ENCODE measurements at regions not wholly inside any gene's neighbourhood (a gene's known extent, or its start where the extent isn't known, plus 50 kb on each side); places are given as distances from the start of the nearest gene placed in this dataset.

- TF ChIP-seq CTCF (IDR thresholded peaks at IDR 0.05): no peak
- intact Hi-C loops (cut with DNase I): no loop called here
- H3K4me1 ChIP-seq: no peaks in the 10 kb centered on the region
Measured at GRCh38 chr7:113684165-113684564, 234.6 kb downstream of the PPP1R3A start.

GRCh38 chr7:113677811-113678210 lies 241.0 kb downstream of the PPP1R3A start:
- intact Hi-C loops (cut with DNase I): no loop called here
- Histone ChIP-seq H3K36me3 (no peaks in the 10 kb centered on the region), H3K4me1 (no peaks in the 10 kb centered on the region), H3K9ac (ENCODE audit: low read depth in 2 of 2, low read length in 2 of 2) (no peak overlapping the region), H3K27me3 (no peaks in the 10 kb centered on the region), H3K9me3 (no peaks in the 10 kb centered on the region), H3K4me3 (no peak overlapping the region), H3K27ac (no peak overlapping the region)
- no peak for TF ChIP-seq CTCF (IDR thresholded peaks at IDR 0.05)
- DNase-seq: no peak

More at GRCh38 chr7:113684165-113684564, 234.6 kb downstream of the PPP1R3A start:
- Histone ChIP-seq H3K27me3 (no peaks in the 10 kb centered on the region), H3K27ac (no peak overlapping the region), H3K4me3 (no peak overlapping the region), H3K9ac (ENCODE audit: low read depth in 2 of 2, low read length in 2 of 2) (no peak overlapping the region), H3K9me3 (no peaks in the 10 kb centered on the region), H3K36me3 (no peaks in the 10 kb centered on the region)
- no peak for DNase-seq

- no peak overlapping the region for H3K9ac ChIP-seq (ENCODE audit: low read depth in 2 of 2, low read length in 2 of 2)
- H3K27me3 ChIP-seq: no peaks in the 10 kb centered on the region
- no peaks in the 10 kb centered on the region for H3K9me3 ChIP-seq
- no peak for TF ChIP-seq CTCF (IDR thresholded peaks at IDR 0.05)
- no peaks in the 10 kb centered on the region for H3K36me3 ChIP-seq
- no peaks in the 10 kb centered on the region for H3K4me1 ChIP-seq
- H3K4me3 ChIP-seq: no peak overlapping the region
- no peak overlapping the region for H3K27ac ChIP-seq
- intact Hi-C loops (cut with DNase I): no loop called here
- DNase-seq: no peak
Measured at GRCh38 chr7:113664867-113665266, 253.9 kb downstream of the PPP1R3A start.

- no peak overlapping the region for H3K27ac ChIP-seq
- no peak overlapping the region for H3K4me3 ChIP-seq
- TF ChIP-seq CTCF (IDR thresholded peaks at IDR 0.05): no peak
- no peaks in the 10 kb centered on the region for H3K36me3 ChIP-seq
- H3K9me3 ChIP-seq: no peaks in the 10 kb centered on the region
- no peak overlapping the region for H3K9ac ChIP-seq (ENCODE audit: low read depth in 2 of 2, low read length in 2 of 2)
- no peaks in the 10 kb centered on the region for H3K27me3 ChIP-seq
- no peak for DNase-seq
- no peaks in the 10 kb centered on the region for H3K4me1 ChIP-seq
- intact Hi-C loops (cut with DNase I): no loop called here
Measured at GRCh38 chr7:113659416-113659815, 259.4 kb downstream of the PPP1R3A start.

GRCh38 chr7:113657603-113658002 lies 261.2 kb downstream of the PPP1R3A start:
- H3K27ac ChIP-seq: no peak overlapping the region
- DNase-seq: no peak
- H3K36me3 ChIP-seq: no peaks in the 10 kb centered on the region
- no peak for TF ChIP-seq CTCF (IDR thresholded peaks at IDR 0.05)
- H3K27me3 ChIP-seq: no peaks in the 10 kb centered on the region
- H3K4me3 ChIP-seq: no peak overlapping the region
- no peaks in the 10 kb centered on the region for H3K9me3 ChIP-seq
- no peaks in the 10 kb centered on the region for H3K4me1 ChIP-seq
- H3K9ac ChIP-seq (ENCODE audit: low read depth in 2 of 2, low read length in 2 of 2): no peak overlapping the region
- intact Hi-C loops (cut with DNase I): no loop called here

- H3K9ac ChIP-seq (ENCODE audit: low read depth in 2 of 2, low read length in 2 of 2): no peak overlapping the region
- TF ChIP-seq CTCF (IDR thresholded peaks at IDR 0.05): no peak
- H3K4me1 ChIP-seq: no peaks in the 10 kb centered on the region
- H3K36me3 ChIP-seq: no peaks in the 10 kb centered on the region
- no peaks in the 10 kb centered on the region for H3K27me3 ChIP-seq
- H3K9me3 ChIP-seq: no peaks in the 10 kb centered on the region
- DNase-seq: no peak
- intact Hi-C loops (cut with DNase I): no loop called here
- H3K27ac ChIP-seq: no peak overlapping the region
- no peak overlapping the region for H3K4me3 ChIP-seq
Measured at GRCh38 chr7:113652501-113652900, 266.3 kb downstream of the PPP1R3A start.
